ENCODE measurements at regions not wholly inside any gene's neighbourhood (a gene's known extent, or its start where the extent isn't known, plus 50 kb on each side); places are given as distances from the start of the nearest gene placed in this dataset.
A peak's percentile ranks its signal among the peaks of the same experiment; 100 is the strongest.

DNA sequence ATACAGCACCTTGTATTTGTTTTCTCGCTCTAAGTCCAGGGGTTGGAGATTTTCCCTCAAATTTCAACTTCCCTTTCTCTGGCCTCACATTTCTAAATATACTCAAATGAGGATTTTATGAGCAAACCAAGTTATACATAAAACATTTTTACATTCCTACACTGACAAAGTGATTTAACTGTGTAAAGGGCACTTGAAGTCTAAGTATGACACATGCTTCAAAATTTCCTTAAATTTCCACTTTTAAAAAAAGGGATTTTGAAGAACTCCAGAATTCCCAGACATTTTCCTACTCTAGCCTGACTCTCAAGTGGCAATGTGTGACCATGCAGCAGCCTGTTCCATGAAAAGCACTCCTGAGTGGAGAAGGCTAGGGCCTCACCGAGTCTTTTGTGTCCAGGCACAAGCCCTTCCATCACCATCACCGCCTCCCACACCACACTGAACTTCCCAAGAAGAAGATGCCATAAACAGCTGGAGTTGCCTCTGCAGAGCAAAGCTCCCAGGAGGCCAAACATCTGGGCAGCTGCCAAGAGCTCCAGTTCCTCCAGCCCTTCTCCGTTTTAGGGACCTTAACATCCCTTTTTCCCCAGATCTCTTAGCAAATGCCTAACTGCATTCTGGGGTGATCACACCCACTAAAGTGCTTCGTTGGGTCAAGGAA lies 68.9 kb downstream of the NCR2 start:
- DNase-seq = no peak

- no peak for DNase-seq
Measured at GRCh38 chr6:41405941-41406727, 70.7 kb downstream of the NCR2 start.

DNA sequence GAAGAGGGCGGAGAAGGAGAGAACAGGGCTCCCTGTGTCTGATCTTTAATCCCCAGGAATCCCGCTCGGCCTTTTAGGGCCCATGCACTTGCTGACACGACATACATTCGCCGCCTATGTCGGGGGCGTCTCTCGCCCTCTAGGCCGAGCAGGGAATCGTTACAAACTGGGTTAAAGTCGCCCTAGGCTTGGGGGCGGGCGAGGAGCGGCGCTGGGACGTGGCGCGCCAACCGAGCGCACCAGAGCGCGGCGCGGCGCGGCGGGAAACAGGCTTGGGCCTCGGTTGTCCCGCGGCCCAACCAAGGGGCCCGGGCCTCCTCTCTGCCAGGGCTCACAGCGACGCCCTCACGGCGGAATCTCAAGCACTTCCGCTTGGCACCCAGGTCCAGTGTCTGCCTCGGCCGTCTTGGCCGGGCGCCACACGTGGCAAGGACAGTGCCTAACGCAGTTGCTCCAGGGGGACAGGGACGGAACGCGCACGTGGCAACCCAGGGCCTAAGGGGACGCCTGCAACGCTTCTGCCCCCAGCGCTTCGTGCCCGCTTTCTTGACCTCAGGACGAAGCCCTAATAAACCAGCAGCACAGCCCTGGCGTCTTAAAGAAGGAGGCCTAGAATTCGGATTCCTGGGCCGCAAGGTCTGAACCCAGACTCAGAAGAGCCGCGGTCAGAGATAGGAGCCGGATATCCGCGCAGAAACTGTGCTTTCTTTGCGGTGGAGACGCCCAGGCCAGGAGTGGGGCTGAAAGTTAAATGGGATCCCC lies 71.5 kb downstream of the NCR2 start:
- DNase-seq = no peak

GRCh38 chr6:41408576-41408975 lies 73.2 kb downstream of the NCR2 start:
- no peak for DNase-seq

GRCh38 chr6:41408982-41409381 lies 73.6 kb downstream of the NCR2 start:
- no peak for DNase-seq

DNA sequence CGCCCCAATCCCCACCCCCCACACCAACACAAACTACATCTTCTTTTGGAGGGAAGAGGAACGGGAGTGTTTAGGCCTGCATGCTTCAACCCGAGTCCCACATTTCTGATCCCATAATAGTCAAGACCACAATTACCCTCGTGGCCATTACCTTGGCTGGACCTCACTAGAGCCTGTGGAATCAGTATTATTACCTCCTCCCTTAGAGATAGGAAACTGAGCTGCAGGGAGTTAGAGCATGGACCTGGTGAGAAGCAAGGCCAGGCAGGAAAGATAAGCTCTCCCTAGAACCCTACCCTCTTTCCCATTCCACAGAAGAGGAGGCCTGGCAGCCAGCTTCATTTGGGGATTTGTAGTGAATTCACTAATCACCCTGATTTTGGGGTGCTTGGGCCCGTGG lies 74.1 kb downstream of the NCR2 start:
- DNase-seq = no peak

DNA sequence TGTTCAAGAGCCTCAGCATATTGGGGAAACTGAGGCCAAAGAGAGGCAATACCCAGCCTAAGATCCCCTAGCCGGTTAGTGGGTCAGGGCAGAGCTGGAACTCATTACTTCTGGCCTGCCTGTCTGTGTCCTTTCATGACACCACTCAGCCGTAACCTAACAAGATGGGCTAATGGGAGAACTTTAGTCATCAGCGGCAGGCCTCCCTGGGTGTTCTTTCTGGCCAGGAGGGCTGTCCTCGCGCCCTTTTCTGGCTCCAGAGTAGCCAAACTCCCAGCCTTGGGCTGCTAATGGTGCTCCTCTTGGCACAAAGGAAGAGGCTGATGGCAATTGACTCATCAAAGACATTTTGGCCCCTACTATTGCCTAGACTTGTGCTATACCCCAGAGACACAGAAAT lies 76.6 kb downstream of the NCR2 start:
- no peak for DNase-seq

DNA sequence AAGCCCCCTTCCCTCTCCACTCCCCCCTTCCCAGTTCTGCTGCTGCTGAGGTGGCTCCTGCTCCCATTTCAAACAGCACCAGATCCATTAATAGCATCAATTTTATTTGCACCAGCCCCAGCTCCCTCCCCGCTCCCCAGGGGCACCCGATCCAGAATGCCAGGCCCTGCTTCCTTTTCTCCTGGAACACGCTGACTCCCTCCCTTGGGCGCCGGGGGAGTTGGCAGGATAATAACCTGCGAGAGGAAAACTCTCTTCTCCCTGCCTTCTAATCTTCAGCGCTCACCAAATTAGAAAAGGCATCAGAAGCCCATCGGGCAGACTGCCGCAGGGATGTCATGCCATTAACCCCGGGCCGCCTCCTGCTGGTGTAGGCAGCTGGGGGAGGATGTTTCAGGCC lies 77.8 kb downstream of the NCR2 start:
- no peak for DNase-seq

GRCh38 chr6:41416501-41416837 lies 81.1 kb downstream of the NCR2 start:
- DNase-seq = no peak

DNA sequence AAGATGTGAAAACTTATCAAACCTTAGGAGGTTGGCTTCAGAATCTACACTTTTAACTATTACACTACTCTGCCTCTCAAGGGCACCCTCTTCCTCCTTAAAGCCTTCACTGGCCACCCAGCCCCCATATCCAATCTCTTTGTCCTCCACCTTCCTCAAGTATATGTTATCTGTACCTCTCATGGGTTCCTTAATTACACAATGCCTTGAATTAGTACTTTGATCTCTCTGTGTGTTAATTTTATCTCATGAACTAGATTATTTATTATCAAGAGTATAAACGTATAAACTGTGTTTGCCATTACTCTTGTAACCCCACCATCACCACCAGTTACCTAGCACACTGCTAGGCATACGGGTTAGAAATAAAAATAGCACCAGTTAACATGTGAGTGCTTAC lies 83.3 kb downstream of the NCR2 start:
- no peak for DNase-seq

DNA sequence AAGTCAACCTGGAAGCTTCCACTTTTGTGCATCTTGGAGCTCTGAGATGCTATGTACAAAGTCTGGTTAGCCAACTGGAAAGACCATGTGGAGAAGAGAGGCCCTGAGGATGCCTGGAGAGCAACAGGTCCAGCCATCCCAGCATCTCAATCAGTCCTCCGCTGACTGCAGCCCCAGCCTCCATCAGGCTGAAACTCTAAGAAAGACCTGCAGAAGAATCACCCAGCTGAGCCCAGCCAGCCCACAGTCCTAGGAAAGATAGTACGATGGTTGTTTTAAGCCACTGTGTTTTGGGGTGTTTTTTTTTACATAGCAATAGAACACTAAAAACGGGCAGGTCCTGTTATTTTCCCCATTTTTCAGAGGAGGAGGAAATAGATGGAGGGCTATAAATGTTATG lies 84.0 kb downstream of the NCR2 start:
- DNase-seq = no peak

GRCh38 chr6:41420186-41420585 lies 84.8 kb downstream of the NCR2 start:
- no peak for DNase-seq

GRCh38 chr6:41422161-41422560 lies 86.8 kb downstream of the NCR2 start:
- DNase-seq = no peak

DNA sequence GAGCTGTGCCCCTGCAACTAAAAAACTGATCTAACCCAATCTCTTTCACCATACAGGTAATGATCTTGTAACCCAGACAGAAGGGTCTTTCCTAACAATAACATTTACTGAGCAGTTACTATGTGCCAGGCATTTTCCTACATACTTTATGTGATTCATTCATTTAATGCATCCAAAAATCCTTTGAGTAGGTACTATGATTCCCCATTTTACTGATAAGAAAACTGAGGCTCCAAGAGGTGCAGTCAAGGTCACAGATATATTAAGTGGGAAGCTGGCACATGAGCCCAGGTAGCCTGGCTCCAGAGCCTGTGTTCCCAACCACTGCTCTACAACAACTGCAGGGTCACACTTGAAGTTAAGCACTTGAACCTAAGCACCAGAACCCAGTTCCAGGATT lies 87.6 kb downstream of the NCR2 start:
- no peak for DNase-seq

- DNase-seq = peak; percentile 92
Measured at GRCh38 chr6:41424370-41425058, 89.1 kb downstream of the NCR2 start.

- no peak for DNase-seq
Measured at GRCh38 chr6:41425511-41425910, 90.1 kb downstream of the NCR2 start.

- no peak for DNase-seq
Measured at GRCh38 chr6:41426438-41426851, 91.0 kb downstream of the NCR2 start.

- no peak for DNase-seq
Measured at GRCh38 chr6:41426888-41427641, 91.7 kb downstream of the NCR2 start.

DNA sequence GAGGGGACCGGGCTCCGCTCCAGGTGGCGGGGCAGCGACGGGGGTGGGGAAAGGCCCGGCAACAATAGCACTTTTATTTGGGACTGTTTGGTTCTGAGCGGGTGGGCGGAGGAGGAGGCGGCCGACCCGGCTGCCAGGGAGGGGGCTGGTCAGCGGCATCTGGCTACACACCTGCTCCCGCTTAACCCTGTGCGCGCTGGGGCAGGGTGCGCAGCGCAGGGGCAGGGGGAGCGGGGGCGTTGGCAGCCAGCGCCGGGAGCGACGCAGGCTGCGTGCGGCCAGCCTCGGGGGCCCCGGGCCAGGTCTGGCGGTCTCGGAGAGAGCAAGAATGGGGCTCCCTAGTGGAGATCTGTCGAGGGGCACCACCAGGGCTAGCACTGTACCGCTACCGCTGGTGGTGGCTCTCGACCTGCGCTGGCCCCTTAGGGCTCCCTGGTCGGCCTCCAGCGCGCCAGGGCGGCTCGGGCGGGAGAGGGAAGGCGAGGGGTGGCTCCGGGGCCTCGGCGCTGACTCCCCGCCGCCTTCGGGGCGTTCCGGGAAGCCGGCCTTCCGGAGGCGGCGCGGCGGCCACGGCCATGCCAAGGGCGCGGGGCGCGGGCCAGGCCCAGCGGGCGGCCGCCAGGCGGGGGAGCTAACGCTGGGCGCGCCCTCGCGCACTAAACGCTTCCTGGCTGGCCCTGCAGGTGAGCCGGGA lies 92.4 kb downstream of the NCR2 start:
- peak; percentile 67 for DNase-seq

GRCh38 chr6:41428336-41428995 lies 93.1 kb downstream of the NCR2 start:
- DNase-seq = no peak

GRCh38 chr6:41428996-41429421 lies 93.6 kb downstream of the NCR2 start:
- DNase-seq = peak; percentile 74
